ENCODE measurements at regions not wholly inside any gene's neighbourhood (a gene's known extent, or its start where the extent isn't known, plus 50 kb on each side); places are given as distances from the start of the nearest gene placed in this dataset.

GRCh38 chr2:104923665-104924064, 69.8 kb downstream of the POU3F3 start:
- Histone ChIP-seq H3K36me3 (no peaks in the 10 kb centered on the region), H3K4me3 (no peak overlapping the region), H3K27me3 (no peaks in the 10 kb centered on the region), H3K4me1 (no peaks in the 10 kb centered on the region), H3K9me3 (no peaks in the 10 kb centered on the region), H3K27ac (no peak overlapping the region)
- ATAC-seq (no peak), DNase-seq (no peak), FAIRE-seq (no peak)
- WGBS, 2 donors = 47 to 51% methylated on average over 3 of the region's 3 CpGs
- no peak for TF ChIP-seq CTCF (IDR thresholded peaks at IDR 0.05)
- intact Hi-C loops (cut with DNase I) = no loop called here

GRCh38 chr2:104929663-104930062, 75.7 kb downstream of the POU3F3 start:
- Histone ChIP-seq H3K9me3 (no peaks in the 10 kb centered on the region), H3K36me3 (no peaks in the 10 kb centered on the region), H3K27me3 (peaks cover 0 to 6% (median 1%) of the 10 kb centered on the region in 4 donors), H3K4me1 (no peaks in the 10 kb centered on the region), H3K4me3 (no peak overlapping the region), H3K27ac (no peak overlapping the region)
- TF ChIP-seq CTCF (IDR thresholded peaks at IDR 0.05) = no peak
- intact Hi-C loops (cut with DNase I) = no loop called here
- ATAC-seq (no peak), DNase-seq (no peak), FAIRE-seq (no peak)
- WGBS, 2 donors = 68 to 72% methylated on average over 4 of the region's 4 CpGs

- no peaks in the 10 kb centered on the region for H3K36me3 ChIP-seq
- FAIRE-seq = no peak
- no peaks in the 10 kb centered on the region for H3K9me3 ChIP-seq
- H3K4me1 ChIP-seq = no peaks in the 10 kb centered on the region
- no peak overlapping the region for H3K4me3 ChIP-seq
- intact Hi-C loops (cut with DNase I) = no loop called here
- no peak overlapping the region for H3K27ac ChIP-seq
- WGBS, 2 donors = 50 to 51% methylated on average over 3 of the region's 3 CpGs
- ATAC-seq = no peak
- no peak for DNase-seq
- peaks cover 0 to 6% (median 1%) of the 10 kb centered on the region in 4 donors for H3K27me3 ChIP-seq
- TF ChIP-seq CTCF (IDR thresholded peaks at IDR 0.05) = no peak
Measured at GRCh38 chr2:104930732-104931131, 76.8 kb downstream of the POU3F3 start.

- no peak overlapping the region for H3K4me3 ChIP-seq
- FAIRE-seq (no peak), DNase-seq (no peak), ATAC-seq (no peak)
- no peaks in the 10 kb centered on the region for H3K4me1 ChIP-seq
- no peaks in the 10 kb centered on the region for H3K9me3 ChIP-seq
- peaks cover 0 to 6% (median 1%) of the 10 kb centered on the region in 4 donors for H3K27me3 ChIP-seq
- H3K36me3 ChIP-seq = no peaks in the 10 kb centered on the region
- TF ChIP-seq CTCF (IDR thresholded peaks at IDR 0.05) = no peak
- H3K27ac ChIP-seq = no peak overlapping the region
- WGBS, 2 donors = 66 to 71% methylated on average over 4 of the region's 4 CpGs
- intact Hi-C loops (cut with DNase I) = no loop called here
Measured at GRCh38 chr2:104932243-104932642, 78.3 kb downstream of the POU3F3 start.

GRCh38 chr2:104933151-104933917, 79.4 kb downstream of the POU3F3 start:
- intact Hi-C loops (cut with DNase I) = no loop called here
- Histone ChIP-seq H3K27me3 (peaks cover 0 to 6% (median 1%) of the 10 kb centered on the region in 4 donors), H3K36me3 (no peaks in the 10 kb centered on the region), H3K4me1 (no peaks in the 10 kb centered on the region), H3K27ac (no peak overlapping the region), H3K9me3 (no peaks in the 10 kb centered on the region), H3K4me3 (no peak overlapping the region)
- ATAC-seq (no peak), FAIRE-seq (no peak), DNase-seq (no peak)
- WGBS, 2 donors = 69 to 82% methylated on average over 9 of the region's 9 CpGs
- no peak for TF ChIP-seq CTCF (IDR thresholded peaks at IDR 0.05)

All from pancreas (tissue), 10 donors.